PC-9 (cell line): ENCODE measurements at regions not wholly inside any gene's neighbourhood (a gene's known extent, or its start where the extent isn't known, plus 50 kb on each side); places are given as distances from the start of the nearest gene placed in this dataset.

Source experiments
- BruUV-seq: library from RNA; stranded (reverse); fragments of 400-500 nt; replicated peaks from 2 replicates; lab custom pipeline; 2021; lab: Mats Ljungman, UMichigan
- CTCF ChIA-PET: fragments of 300-600 bp; sonication (Branson Sonifier 250); formaldehyde crosslinking; loops from one replicate; lab custom pipeline; 2022; ENCODE audit warnings: antibody characterized with exemption; lab: Charles Lee
- POLR2A ChIA-PET: fragments of 300-600 bp; sonication (Branson Sonifier 250); formaldehyde crosslinking; loops from one replicate; lab custom pipeline; 2022; ENCODE audit warnings: antibody characterized with exemption; ENCODE audit not compliant: unreplicated experiment; lab: Charles Lee
- DNase-seq, 2 experiments: peaks; one replicate each; pipeline versions ENCODE4 v3.0.0 to v3.0.0-alpha.2; 2015 to 2022; ENCODE audit warnings: mixed read lengths in 1 of 2
- H2AFZ ChIP-seq: fragments of 200-600 bp; sonication (generic); 2 replicates; pipeline ENCODE4 v1.8.1; 2017; ENCODE audit warnings: antibody characterized with exemption
- H3F3A ChIP-seq: fragments of 200-600 bp; sonication (generic); 2 replicates; pipeline ENCODE4 v1.8.1; 2017; ENCODE audit warnings: antibody characterized with exemption, mild to moderate bottlenecking, low read depth; ENCODE audit not compliant: insufficient read depth
- H3K27ac ChIP-seq: fragments of 200-600 bp; sonication (generic); 2 replicates; pipeline ENCODE4 v1.6.1; 2016; ENCODE audit warnings: mixed run types
- H3K27me3 ChIP-seq: fragments of 200-600 bp; sonication (generic); 2 replicates; pipeline ENCODE4 v1.6.1; 2016; ENCODE audit warnings: low read depth, mixed run types; ENCODE audit not compliant: insufficient read depth
- H3K36me3 ChIP-seq: fragments of 200-600 bp; sonication (generic); 2 replicates; pipeline ENCODE4 v1.6.1; 2016; ENCODE audit warnings: low read depth, mixed run types
- H3K4me1 ChIP-seq: fragments of 200-600 bp; sonication (generic); replicated peaks from 2 replicates; pipeline ENCODE4 v1.6.1; 2016; ENCODE audit warnings: mixed run types; ENCODE audit not compliant: insufficient read depth
- H3K4me2 ChIP-seq: fragments of 200-600 bp; sonication (generic); 2 replicates; pipeline ENCODE4 v1.6.1; 2017; ENCODE audit warnings: mixed run types
- H3K4me3 ChIP-seq: fragments of 200-600 bp; sonication (generic); 2 replicates; pipeline ENCODE4 v1.6.1; 2016; ENCODE audit warnings: mixed run types
- H3K79me2 ChIP-seq: fragments of 200-600 bp; sonication (generic); 2 replicates; pipeline ENCODE4 v1.6.1; 2017; ENCODE audit warnings: low read depth, mixed run types
- H3K9me2 ChIP-seq: fragments of 200-600 bp; sonication (generic); 2 replicates; pipeline ENCODE4 v1.8.1; 2017; ENCODE audit warnings: mild to moderate bottlenecking; ENCODE audit not compliant: insufficient read depth
- H3K9me3 ChIP-seq: fragments of 200-600 bp; sonication (generic); 2 replicates; pipeline ENCODE4 v1.8.1; 2016; ENCODE audit warnings: low read depth; ENCODE audit not compliant: insufficient read depth
- H4K20me1 ChIP-seq: fragments of 200-600 bp; sonication (generic); 2 replicates; pipeline ENCODE4 v1.8.1; 2017; ENCODE audit not compliant: insufficient read depth
- EZH2 ChIP-seq: fragments of 200-600 bp; sonication (generic); IDR thresholded peaks from 2 replicates; pipeline ENCODE4 v1.8.0; 2017; ENCODE audit warnings: antibody characterized with exemption, low read depth
- intact Hi-C: fragments of 100-400 bp; cut with micrococcal nuclease; formaldehyde crosslinking; loops from one replicate; pipeline ENCODE4 v1.10.0; 2022; ENCODE audit not compliant: unreplicated experiment
- TF ChIP-seq, protein P1 (sequence below): fragments of 200-600 bp; sonication (generic); conservative IDR thresholded peaks from 2 replicates; pipeline ENCODE4 v1.6.1; 2017; ENCODE audit warnings: mixed run types, antibody characterized with exemption, mild to moderate bottlenecking, moderate library complexity

DNA sequence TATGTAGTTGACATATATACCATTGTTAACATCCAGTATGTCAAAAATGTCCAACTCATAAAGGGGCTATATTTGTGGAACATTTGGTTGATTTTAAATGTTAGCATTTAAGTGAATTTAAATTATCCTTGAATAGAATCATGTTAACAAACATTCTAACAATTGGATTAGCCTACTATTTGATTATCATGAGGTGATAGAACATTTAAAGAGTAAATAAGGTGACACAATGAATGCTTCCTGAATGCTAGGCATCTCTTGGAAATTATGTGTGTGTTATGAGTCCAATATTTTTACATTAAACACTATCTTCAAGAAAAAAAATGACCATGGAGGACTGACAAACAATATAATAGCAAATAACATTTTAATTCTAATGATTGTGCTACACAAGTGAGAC, 901.9 kb upstream of the AGA start:
- Histone ChIP-seq H3K27me3 (no peaks in the 10 kb centered on the region), H3F3A (no peaks in the 10 kb centered on the region), H3K4me2 (no peak overlapping the region), H3K9me2 (no peaks in the 10 kb centered on the region), H2AFZ (no peak overlapping the region), H3K4me1 (no peaks in the 10 kb centered on the region), H3K4me3 (no peak overlapping the region), H3K79me2 (no peaks in the 10 kb centered on the region), H4K20me1 (no peaks in the 10 kb centered on the region), H3K27ac (no peak overlapping the region), H3K9me3 (no peaks in the 10 kb centered on the region), H3K36me3 (no peaks in the 10 kb centered on the region)
- intact Hi-C loops = no loop called here
- ChIA-PET CTCF (no interaction called here), POLR2A (no interaction called here)
- no peak for DNase-seq
- TF ChIP-seq, protein P1, sequence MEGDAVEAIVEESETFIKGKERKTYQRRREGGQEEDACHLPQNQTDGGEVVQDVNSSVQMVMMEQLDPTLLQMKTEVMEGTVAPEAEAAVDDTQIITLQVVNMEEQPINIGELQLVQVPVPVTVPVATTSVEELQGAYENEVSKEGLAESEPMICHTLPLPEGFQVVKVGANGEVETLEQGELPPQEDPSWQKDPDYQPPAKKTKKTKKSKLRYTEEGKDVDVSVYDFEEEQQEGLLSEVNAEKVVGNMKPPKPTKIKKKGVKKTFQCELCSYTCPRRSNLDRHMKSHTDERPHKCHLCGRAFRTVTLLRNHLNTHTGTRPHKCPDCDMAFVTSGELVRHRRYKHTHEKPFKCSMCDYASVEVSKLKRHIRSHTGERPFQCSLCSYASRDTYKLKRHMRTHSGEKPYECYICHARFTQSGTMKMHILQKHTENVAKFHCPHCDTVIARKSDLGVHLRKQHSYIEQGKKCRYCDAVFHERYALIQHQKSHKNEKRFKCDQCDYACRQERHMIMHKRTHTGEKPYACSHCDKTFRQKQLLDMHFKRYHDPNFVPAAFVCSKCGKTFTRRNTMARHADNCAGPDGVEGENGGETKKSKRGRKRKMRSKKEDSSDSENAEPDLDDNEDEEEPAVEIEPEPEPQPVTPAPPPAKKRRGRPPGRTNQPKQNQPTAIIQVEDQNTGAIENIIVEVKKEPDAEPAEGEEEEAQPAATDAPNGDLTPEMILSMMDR = no peak
- no peak for TF ChIP-seq EZH2
- no TSS peak for BruUV-seq

DNA sequence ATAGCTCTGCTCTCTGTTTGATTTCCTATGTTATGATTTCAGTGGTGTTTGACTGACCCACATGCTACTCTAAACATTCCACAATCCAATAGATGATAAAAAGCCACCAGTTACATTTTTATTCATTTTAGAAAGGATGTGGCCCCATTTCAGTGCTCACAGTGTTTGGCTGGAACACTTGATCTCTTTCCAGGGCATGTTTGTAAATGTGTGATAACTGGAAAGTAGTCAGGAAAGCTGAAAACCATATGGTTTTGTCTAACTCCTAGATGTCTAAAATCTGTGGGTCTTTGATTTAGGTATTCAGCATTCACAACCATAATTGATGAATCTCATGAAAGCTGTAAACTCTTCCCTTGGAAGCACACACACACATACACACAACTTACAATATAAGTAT, 904.9 kb upstream of the AGA start:
- no peaks in the 10 kb centered on the region for H3K4me1 ChIP-seq
- H3K27me3 ChIP-seq = no peaks in the 10 kb centered on the region
- no peak for DNase-seq
- H3K9me3 ChIP-seq = no peaks in the 10 kb centered on the region
- POLR2A ChIA-PET = no interaction called here
- H2AFZ ChIP-seq = no peak overlapping the region
- H3K4me2 ChIP-seq = no peak overlapping the region
- H3K79me2 ChIP-seq = no peaks in the 10 kb centered on the region
- H4K20me1 ChIP-seq = no peaks in the 10 kb centered on the region
- no peak overlapping the region for H3K27ac ChIP-seq
- TF ChIP-seq, protein P1 = no peak
- no peak for TF ChIP-seq EZH2
- H3K36me3 ChIP-seq = no peaks in the 10 kb centered on the region
- no TSS peak for BruUV-seq
- no peaks in the 10 kb centered on the region for H3K9me2 ChIP-seq
- CTCF ChIA-PET = no interaction called here
- intact Hi-C loops = no loop called here
- no peak overlapping the region for H3K4me3 ChIP-seq
- H3F3A ChIP-seq = no peaks in the 10 kb centered on the region

DNA sequence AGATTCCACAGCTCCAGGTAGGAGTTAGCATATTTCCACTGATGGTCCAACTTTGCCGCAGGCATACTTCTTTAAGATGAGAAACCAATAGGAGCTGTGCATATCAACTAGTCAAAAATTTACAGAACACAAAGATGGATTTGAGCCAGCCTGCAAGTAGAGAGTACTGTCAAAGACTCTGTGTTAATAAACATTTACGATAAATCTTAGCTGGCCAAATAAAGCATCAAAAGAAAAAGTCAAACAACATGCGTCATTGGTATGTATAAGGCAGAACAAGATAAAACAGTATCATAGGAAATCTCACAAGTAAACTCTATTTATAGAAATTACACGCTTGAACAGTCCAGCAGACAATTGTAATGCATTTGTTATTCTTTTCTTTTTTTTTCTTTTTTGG, 907.4 kb upstream of the AGA start:
- Histone ChIP-seq H3K79me2 (no peaks in the 10 kb centered on the region), H3K9me3 (no peaks in the 10 kb centered on the region), H3K36me3 (no peaks in the 10 kb centered on the region), H3K4me2 (no peak overlapping the region), H2AFZ (no peak overlapping the region), H3K4me3 (no peak overlapping the region), H3K4me1 (no peaks in the 10 kb centered on the region), H4K20me1 (no peaks in the 10 kb centered on the region), H3K27me3 (no peaks in the 10 kb centered on the region), H3K9me2 (no peaks in the 10 kb centered on the region), H3K27ac (no peak overlapping the region), H3F3A (no peaks in the 10 kb centered on the region)
- ChIA-PET CTCF (no interaction called here), POLR2A (no interaction called here)
- no peak for DNase-seq
- no TSS peak for BruUV-seq
- intact Hi-C loops = no loop called here
- TF ChIP-seq, protein P1 = no peak
- no peak for TF ChIP-seq EZH2
